ENCODE measurements at regions not wholly inside any gene's neighbourhood (a gene's known extent, or its start where the extent isn't known, plus 50 kb on each side); places are given as distances from the start of the nearest gene placed in this dataset.

- intact Hi-C loops (cut with DNase I; ENCODE audit: low total_unique reads), result no loop called here
- TF ChIP-seq CTCF (IDR thresholded peaks at IDR 0.05), result no peak
- TF ChIP-seq POLR2A (IDR thresholded peaks at IDR 0.05), result no peak
- no peak for DNase-seq (ENCODE audit: low spot score in 2 of 2)
- H3K4me3 ChIP-seq (ENCODE audit: low read depth, poor library complexity, severe bottlenecking), result no peak overlapping the region
Measured at GRCh38 chr4:97367878-97368277, 775.4 kb downstream of the STPG2 start.

- WGBS, 2 donors, result 54 to 59% methylated on average over 3 of the region's 3 CpGs
- intact Hi-C loops (cut with DNase I; ENCODE audit: low total_unique reads), result no loop called here
- H3K4me3 ChIP-seq (ENCODE audit: low read depth, poor library complexity, severe bottlenecking), result no peak overlapping the region
- DNase-seq (ENCODE audit: low spot score in 2 of 2), result no peak
- TF ChIP-seq CTCF (IDR thresholded peaks at IDR 0.05) (no peak), POLR2A (IDR thresholded peaks at IDR 0.05) (no peak)
Measured at GRCh38 chr4:97370568-97370967, 772.7 kb downstream of the STPG2 start.

GRCh38 chr4:97374526-97374925 is 768.8 kb downstream of the STPG2 start:
- WGBS, 2 donors, result 54 to 92% methylated on average over 1 of the region's 1 CpG
- intact Hi-C loops (cut with DNase I; ENCODE audit: low total_unique reads), result no loop called here
- no peak for DNase-seq (ENCODE audit: low spot score in 2 of 2)
- H3K4me3 ChIP-seq (ENCODE audit: low read depth, poor library complexity, severe bottlenecking), result no peak overlapping the region
- TF ChIP-seq POLR2A (IDR thresholded peaks at IDR 0.05), result no peak
- no peak for TF ChIP-seq CTCF (IDR thresholded peaks at IDR 0.05)

GRCh38 chr4:97386969-97387368 is 756.3 kb downstream of the STPG2 start:
- TF ChIP-seq CTCF (IDR thresholded peaks at IDR 0.05), result no peak
- no peak for TF ChIP-seq POLR2A (IDR thresholded peaks at IDR 0.05)
- DNase-seq (ENCODE audit: low spot score in 2 of 2), result no peak
- intact Hi-C loops (cut with DNase I; ENCODE audit: low total_unique reads), result no loop called here
- H3K4me3 ChIP-seq (ENCODE audit: low read depth, poor library complexity, severe bottlenecking), result no peak overlapping the region

GRCh38 chr4:97394653-97395052 is 748.6 kb downstream of the STPG2 start:
- DNase-seq (ENCODE audit: low spot score in 2 of 2), result no peak
- WGBS, 2 donors, result 36 to 38% methylated on average over 1 of the region's 1 CpG
- no peak for TF ChIP-seq POLR2A (IDR thresholded peaks at IDR 0.05)
- TF ChIP-seq CTCF (IDR thresholded peaks at IDR 0.05), result no peak
- intact Hi-C loops (cut with DNase I; ENCODE audit: low total_unique reads), result no loop called here
- H3K4me3 ChIP-seq (ENCODE audit: low read depth, poor library complexity, severe bottlenecking), result no peak overlapping the region

- intact Hi-C loops (cut with DNase I; ENCODE audit: low total_unique reads), result no loop called here
- WGBS, 2 donors, result 52 to 53% methylated on average over 3 of the region's 3 CpGs
- no peak overlapping the region for H3K4me3 ChIP-seq (ENCODE audit: low read depth, poor library complexity, severe bottlenecking)
- TF ChIP-seq POLR2A (IDR thresholded peaks at IDR 0.05) (no peak), CTCF (IDR thresholded peaks at IDR 0.05) (no peak)
- DNase-seq (ENCODE audit: low spot score in 2 of 2), result no peak
Measured at GRCh38 chr4:97396097-97396496, 747.2 kb downstream of the STPG2 start.
